ENCODE measurements at regions not wholly inside any gene's neighbourhood (a gene's known extent, or its start where the extent isn't known, plus 50 kb on each side); places are given as distances from the start of the nearest gene placed in this dataset.

DNA sequence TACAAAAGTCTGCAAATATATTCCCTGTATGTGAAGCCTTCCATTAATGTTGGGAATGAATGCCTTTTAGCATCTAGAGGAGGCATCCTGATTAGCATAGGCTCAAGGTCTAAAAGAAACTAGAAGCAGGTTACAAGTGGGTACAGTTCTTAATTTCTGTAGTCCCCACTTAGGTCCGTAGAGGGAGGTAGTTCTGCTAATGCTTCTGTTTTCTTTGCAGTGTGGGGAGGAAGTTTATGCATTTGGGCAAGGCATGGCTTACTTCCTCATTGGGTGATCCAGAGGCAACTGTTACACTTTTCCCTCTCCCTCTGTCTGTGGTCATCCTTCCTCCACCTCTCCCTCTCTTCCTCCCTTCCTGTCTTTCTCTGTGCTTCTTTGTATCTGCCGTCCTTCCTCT, 108.4 kb upstream of the ZKSCAN2 start:
- no TSS peak for BruUV-seq (replicated peaks)
- H3K9me3 ChIP-seq (replicated peaks; ENCODE audit: control insufficient read depth, insufficient read depth, low read length): no peaks in the 10 kb centered on the region
- no peaks in the 10 kb centered on the region for H4K20me1 ChIP-seq (ENCODE audit: control insufficient read depth, insufficient read depth)
- 3% methylated on average over 2 of the region's 2 CpGs for WGBS (ENCODE audit: insufficient coverage, insufficient replicate concordance, low lambda C conversion rate, missing lambda C conversion rate)
- in situ Hi-C loops (cut with MboI): no loop called here
- H2AFZ ChIP-seq (ENCODE audit: control insufficient read depth, low read depth, low read length): no peak overlapping the region
- ChIA-PET CTCF (no interaction called here), RAD21 (ENCODE audit: unreplicated experiment) (no interaction called here), SMC1A (ENCODE audit: uncharacterized antibody, unreplicated experiment) (no interaction called here), POLR2A (no interaction called here)
- no peaks in the 10 kb centered on the region for H3K36me3 ChIP-seq (ENCODE audit: control insufficient read depth in 2 of 2, insufficient read depth in 2 of 2, low read length in 1 of 2)
- H3K4me3 ChIP-seq: no peak overlapping the region
- no peaks in the 10 kb centered on the region for H3K4me1 ChIP-seq (ENCODE audit: control insufficient read depth, insufficient read depth, low read length)
- ATAC-seq (no peak), DNase-seq (ENCODE audit: low read depth, low spot score) (no peak), FAIRE-seq (no peak)
- intact Hi-C loops (cut with micrococcal nuclease; ENCODE audit: unreplicated experiment): no loop called here
- H3K79me2 ChIP-seq (ENCODE audit: control insufficient read depth, insufficient read depth, low read length): no peaks in the 10 kb centered on the region
- no peaks in the 10 kb centered on the region; a peak in 2 of 4 replicates for H3K27me3 ChIP-seq (replicated peaks in 1 of 2; ENCODE audit: control insufficient read depth in 2 of 2, insufficient read depth in 2 of 2, low read length in 1 of 2)
- no peak overlapping the region for H3K4me2 ChIP-seq (ENCODE audit: control insufficient read depth, insufficient read depth)
- no peak overlapping the region for H3K27ac ChIP-seq (ENCODE audit: control insufficient read depth, insufficient read depth)
- no peak overlapping the region for H3K9ac ChIP-seq (ENCODE audit: control insufficient read depth, insufficient read depth, low read length)
- TF ChIP-seq SIX5 (IDR thresholded peaks at IDR 0.05; ENCODE audit: low read depth, low read length, severe bottlenecking): no peak
- TF ChIP-seq ZNF384 (IDR thresholded peaks at IDR 0.05; ENCODE audit: borderline replicate concordance, low read depth, low read length): no peak
- TF ChIP-seq POU2F2 (IDR thresholded peaks at IDR 0.05; ENCODE audit: borderline replicate concordance, low read depth, low read length): no peak
- no peak for TF ChIP-seq IKZF2 (IDR thresholded peaks at IDR 0.05)
- no peak for TF ChIP-seq MYB (IDR thresholded peaks at IDR 0.05; ENCODE audit: borderline replicate concordance, low read depth, low read length)
- TF ChIP-seq, protein P1, sequence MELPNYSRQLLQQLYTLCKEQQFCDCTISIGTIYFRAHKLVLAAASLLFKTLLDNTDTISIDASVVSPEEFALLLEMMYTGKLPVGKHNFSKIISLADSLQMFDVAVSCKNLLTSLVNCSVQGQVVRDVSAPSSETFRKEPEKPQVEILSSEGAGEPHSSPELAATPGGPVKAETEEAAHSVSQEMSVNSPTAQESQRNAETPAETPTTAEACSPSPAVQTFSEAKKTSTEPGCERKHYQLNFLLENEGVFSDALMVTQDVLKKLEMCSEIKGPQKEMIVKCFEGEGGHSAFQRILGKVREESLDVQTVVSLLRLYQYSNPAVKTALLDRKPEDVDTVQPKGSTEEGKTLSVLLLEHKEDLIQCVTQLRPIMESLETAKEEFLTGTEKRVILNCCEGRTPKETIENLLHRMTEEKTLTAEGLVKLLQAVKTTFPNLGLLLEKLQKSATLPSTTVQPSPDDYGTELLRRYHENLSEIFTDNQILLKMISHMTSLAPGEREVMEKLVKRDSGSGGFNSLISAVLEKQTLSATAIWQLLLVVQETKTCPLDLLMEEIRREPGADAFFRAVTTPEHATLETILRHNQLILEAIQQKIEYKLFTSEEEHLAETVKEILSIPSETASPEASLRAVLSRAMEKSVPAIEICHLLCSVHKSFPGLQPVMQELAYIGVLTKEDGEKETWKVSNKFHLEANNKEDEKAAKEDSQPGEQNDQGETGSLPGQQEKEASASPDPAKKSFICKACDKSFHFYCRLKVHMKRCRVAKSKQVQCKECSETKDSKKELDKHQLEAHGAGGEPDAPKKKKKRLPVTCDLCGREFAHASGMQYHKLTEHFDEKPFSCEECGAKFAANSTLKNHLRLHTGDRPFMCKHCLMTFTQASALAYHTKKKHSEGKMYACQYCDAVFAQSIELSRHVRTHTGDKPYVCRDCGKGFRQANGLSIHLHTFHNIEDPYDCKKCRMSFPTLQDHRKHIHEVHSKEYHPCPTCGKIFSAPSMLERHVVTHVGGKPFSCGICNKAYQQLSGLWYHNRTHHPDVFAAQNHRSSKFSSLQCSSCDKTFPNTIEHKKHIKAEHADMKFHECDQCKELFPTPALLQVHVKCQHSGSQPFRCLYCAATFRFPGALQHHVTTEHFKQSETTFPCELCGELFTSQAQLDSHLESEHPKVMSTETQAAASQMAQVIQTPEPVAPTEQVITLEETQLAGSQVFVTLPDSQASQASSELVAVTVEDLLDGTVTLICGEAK (IDR thresholded peaks at IDR 0.05; ENCODE audit: borderline replicate concordance): no peak
- TF ChIP-seq, protein P2, sequence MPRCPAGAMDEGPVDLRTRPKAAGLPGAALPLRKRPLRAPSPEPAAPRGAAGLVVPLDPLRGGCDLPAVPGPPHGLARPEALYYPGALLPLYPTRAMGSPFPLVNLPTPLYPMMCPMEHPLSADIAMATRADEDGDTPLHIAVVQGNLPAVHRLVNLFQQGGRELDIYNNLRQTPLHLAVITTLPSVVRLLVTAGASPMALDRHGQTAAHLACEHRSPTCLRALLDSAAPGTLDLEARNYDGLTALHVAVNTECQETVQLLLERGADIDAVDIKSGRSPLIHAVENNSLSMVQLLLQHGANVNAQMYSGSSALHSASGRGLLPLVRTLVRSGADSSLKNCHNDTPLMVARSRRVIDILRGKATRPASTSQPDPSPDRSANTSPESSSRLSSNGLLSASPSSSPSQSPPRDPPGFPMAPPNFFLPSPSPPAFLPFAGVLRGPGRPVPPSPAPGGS (IDR thresholded peaks at IDR 0.05; ENCODE audit: borderline replicate concordance, insufficient read depth, low read depth, low read length, poor library complexity, severe bottlenecking): no peak
- TF ChIP-seq SMAD1 (IDR thresholded peaks at IDR 0.05; ENCODE audit: low read depth, partially characterized antibody): no peak
- TF ChIP-seq WRNIP1 (IDR thresholded peaks at IDR 0.05; ENCODE audit: borderline replicate concordance, low read depth, low read length): no peak
- TF ChIP-seq FOS (IDR thresholded peaks at IDR 0.05; ENCODE audit: borderline replicate concordance, extremely low read depth, insufficient read length): no peak
- TF ChIP-seq, protein P3, sequence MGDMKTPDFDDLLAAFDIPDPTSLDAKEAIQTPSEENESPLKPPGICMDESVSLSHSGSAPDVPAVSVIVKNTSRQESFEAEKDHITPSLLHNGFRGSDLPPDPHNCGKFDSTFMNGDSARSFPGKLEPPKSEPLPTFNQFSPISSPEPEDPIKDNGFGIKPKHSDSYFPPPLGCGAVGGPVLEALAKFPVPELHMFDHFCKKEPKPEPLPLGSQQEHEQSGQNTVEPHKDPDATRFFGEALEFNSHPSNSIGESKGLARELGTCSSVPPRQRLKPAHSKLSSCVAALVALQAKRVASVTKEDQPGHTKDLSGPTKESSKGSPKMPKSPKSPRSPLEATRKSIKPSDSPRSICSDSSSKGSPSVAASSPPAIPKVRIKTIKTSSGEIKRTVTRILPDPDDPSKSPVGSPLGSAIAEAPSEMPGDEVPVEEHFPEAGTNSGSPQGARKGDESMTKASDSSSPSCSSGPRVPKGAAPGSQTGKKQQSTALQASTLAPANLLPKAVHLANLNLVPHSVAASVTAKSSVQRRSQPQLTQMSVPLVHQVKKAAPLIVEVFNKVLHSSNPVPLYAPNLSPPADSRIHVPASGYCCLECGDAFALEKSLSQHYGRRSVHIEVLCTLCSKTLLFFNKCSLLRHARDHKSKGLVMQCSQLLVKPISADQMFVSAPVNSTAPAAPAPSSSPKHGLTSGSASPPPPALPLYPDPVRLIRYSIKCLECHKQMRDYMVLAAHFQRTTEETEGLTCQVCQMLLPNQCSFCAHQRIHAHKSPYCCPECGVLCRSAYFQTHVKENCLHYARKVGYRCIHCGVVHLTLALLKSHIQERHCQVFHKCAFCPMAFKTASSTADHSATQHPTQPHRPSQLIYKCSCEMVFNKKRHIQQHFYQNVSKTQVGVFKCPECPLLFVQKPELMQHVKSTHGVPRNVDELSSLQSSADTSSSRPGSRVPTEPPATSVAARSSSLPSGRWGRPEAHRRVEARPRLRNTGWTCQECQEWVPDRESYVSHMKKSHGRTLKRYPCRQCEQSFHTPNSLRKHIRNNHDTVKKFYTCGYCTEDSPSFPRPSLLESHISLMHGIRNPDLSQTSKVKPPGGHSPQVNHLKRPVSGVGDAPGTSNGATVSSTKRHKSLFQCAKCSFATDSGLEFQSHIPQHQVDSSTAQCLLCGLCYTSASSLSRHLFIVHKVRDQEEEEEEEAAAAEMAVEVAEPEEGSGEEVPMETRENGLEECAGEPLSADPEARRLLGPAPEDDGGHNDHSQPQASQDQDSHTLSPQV (IDR thresholded peaks at IDR 0.05): no peak
- no peak for TF ChIP-seq RELA (IDR thresholded peaks at IDR 0.05; ENCODE audit: borderline replicate concordance, partially characterized antibody)
- no peak for TF ChIP-seq SP1 (IDR thresholded peaks at IDR 0.05; ENCODE audit: low read depth, low read length)
- TF ChIP-seq BCL11A (IDR thresholded peaks at IDR 0.05; ENCODE audit: low read depth, low read length): no peak
- TF ChIP-seq SUZ12 (IDR thresholded peaks at IDR 0.05; ENCODE audit: unreplicated experiment): no peak

Measured in GM12878 (cell line).